Testis (tissue), 2 donors: ENCODE measurements at regions not wholly inside any gene's neighbourhood (a gene's known extent, or its start where the extent isn't known, plus 50 kb on each side); places are given as distances from the start of the nearest gene placed in this dataset.

Experiments
- POLR2A ChIP-seq: fragments of 450-650 bp; IDR thresholded peaks from one replicate; pipeline ENCODE4 v1.6.1; 2017; ENCODE audit warnings: antibody characterized with exemption, mild to moderate bottlenecking, moderate library complexity
- TF ChIP-seq, protein P1 (sequence below), 3 experiments: fragments of 450-650 bp in 2 of 3; fragments of 200-600 bp in 1 of 3; sonication (generic) in 1 of 3; IDR thresholded peaks; one replicate each; pipeline ENCODE4 v1.5.1; 2016 to 2019; ENCODE audit warnings: antibody characterized with exemption in 3 of 3, mild to moderate bottlenecking in 2 of 3, moderate library complexity in 1 of 3

DNA sequence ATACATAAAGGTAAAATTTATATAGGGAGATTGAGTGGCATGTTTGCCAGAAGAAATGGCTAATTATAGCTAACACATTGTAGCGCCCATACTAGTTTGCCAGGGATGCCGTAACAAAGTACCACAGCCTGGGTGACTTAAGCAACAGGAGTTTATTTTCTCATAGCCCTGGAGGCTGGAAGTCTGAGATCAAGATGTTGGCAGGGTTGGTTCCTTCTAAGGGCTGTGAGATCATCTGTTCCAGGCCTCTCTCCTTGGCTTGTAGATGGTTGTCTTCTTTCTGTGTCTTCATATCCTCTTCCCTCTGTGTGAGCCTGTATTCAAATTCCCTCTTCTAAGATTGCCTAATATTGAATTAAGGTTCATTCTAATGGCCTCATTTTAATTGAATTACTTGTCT lies 417.5 kb upstream of the OPRM1 start:
- TF ChIP-seq, protein P1, sequence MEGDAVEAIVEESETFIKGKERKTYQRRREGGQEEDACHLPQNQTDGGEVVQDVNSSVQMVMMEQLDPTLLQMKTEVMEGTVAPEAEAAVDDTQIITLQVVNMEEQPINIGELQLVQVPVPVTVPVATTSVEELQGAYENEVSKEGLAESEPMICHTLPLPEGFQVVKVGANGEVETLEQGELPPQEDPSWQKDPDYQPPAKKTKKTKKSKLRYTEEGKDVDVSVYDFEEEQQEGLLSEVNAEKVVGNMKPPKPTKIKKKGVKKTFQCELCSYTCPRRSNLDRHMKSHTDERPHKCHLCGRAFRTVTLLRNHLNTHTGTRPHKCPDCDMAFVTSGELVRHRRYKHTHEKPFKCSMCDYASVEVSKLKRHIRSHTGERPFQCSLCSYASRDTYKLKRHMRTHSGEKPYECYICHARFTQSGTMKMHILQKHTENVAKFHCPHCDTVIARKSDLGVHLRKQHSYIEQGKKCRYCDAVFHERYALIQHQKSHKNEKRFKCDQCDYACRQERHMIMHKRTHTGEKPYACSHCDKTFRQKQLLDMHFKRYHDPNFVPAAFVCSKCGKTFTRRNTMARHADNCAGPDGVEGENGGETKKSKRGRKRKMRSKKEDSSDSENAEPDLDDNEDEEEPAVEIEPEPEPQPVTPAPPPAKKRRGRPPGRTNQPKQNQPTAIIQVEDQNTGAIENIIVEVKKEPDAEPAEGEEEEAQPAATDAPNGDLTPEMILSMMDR (IDR thresholded peaks at IDR 0.05), result no peak
- no peak for TF ChIP-seq POLR2A
